ENCODE measurements at regions not wholly inside any gene's neighbourhood (a gene's known extent, or its start where the extent isn't known, plus 50 kb on each side); places are given as distances from the start of the nearest gene placed in this dataset.

DNA sequence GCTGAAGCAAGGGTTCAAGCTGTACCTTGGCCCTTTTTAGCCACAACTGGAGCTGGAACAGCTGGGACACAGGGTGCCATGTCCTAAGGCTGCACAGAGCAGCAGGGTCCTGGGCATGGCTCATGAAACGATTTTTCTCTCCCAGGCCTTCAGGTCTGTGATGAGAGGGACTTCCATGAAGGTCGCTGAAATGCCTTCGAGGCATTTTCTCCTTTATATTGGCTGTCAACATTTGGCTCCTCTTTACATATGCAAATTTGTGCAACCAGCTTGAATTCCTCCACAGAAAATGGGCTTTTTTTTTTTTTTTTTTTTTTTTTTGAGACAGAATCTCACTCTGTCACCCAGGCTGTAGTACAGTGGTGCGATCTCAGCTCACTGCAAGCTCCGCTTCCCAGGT is 430.8 kb downstream of the PCDH11X start:
- TF ChIP-seq, protein P1, sequence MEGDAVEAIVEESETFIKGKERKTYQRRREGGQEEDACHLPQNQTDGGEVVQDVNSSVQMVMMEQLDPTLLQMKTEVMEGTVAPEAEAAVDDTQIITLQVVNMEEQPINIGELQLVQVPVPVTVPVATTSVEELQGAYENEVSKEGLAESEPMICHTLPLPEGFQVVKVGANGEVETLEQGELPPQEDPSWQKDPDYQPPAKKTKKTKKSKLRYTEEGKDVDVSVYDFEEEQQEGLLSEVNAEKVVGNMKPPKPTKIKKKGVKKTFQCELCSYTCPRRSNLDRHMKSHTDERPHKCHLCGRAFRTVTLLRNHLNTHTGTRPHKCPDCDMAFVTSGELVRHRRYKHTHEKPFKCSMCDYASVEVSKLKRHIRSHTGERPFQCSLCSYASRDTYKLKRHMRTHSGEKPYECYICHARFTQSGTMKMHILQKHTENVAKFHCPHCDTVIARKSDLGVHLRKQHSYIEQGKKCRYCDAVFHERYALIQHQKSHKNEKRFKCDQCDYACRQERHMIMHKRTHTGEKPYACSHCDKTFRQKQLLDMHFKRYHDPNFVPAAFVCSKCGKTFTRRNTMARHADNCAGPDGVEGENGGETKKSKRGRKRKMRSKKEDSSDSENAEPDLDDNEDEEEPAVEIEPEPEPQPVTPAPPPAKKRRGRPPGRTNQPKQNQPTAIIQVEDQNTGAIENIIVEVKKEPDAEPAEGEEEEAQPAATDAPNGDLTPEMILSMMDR (IDR thresholded peaks at IDR 0.05) = no peak
- TF ChIP-seq POLR2AphosphoS5 (IDR thresholded peaks at IDR 0.05; ENCODE audit: low read depth, low read length) (no peak), SIN3A (IDR thresholded peaks at IDR 0.05; ENCODE audit: borderline replicate concordance, insufficient read depth, low read depth, low read length) (no peak)
- TF ChIP-seq, protein P2, sequence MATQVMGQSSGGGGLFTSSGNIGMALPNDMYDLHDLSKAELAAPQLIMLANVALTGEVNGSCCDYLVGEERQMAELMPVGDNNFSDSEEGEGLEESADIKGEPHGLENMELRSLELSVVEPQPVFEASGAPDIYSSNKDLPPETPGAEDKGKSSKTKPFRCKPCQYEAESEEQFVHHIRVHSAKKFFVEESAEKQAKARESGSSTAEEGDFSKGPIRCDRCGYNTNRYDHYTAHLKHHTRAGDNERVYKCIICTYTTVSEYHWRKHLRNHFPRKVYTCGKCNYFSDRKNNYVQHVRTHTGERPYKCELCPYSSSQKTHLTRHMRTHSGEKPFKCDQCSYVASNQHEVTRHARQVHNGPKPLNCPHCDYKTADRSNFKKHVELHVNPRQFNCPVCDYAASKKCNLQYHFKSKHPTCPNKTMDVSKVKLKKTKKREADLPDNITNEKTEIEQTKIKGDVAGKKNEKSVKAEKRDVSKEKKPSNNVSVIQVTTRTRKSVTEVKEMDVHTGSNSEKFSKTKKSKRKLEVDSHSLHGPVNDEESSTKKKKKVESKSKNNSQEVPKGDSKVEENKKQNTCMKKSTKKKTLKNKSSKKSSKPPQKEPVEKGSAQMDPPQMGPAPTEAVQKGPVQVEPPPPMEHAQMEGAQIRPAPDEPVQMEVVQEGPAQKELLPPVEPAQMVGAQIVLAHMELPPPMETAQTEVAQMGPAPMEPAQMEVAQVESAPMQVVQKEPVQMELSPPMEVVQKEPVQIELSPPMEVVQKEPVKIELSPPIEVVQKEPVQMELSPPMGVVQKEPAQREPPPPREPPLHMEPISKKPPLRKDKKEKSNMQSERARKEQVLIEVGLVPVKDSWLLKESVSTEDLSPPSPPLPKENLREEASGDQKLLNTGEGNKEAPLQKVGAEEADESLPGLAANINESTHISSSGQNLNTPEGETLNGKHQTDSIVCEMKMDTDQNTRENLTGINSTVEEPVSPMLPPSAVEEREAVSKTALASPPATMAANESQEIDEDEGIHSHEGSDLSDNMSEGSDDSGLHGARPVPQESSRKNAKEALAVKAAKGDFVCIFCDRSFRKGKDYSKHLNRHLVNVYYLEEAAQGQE (IDR thresholded peaks at IDR 0.05; ENCODE audit: insufficient read depth in 1 of 2, low read depth in 2 of 2, low read length in 1 of 2) = no peak
